SK-N-SH (cell line): ENCODE measurements at regions not wholly inside any gene's neighbourhood (a gene's known extent, or its start where the extent isn't known, plus 50 kb on each side); places are given as distances from the start of the nearest gene placed in this dataset.

Experiments
- CTCF ChIA-PET: fragments of 300-600, 350-600 bp; formaldehyde crosslinking; extraction: SDS; loops from one replicate; lab custom pipeline; 2021; lab: Yijun Ruan, JAX
- POLR2A ChIA-PET: fragments of 350-600 bp; sonication (Branson Sonifier 250); formaldehyde crosslinking; extraction: SDS; loops from one replicate; lab custom pipeline; 2020; ENCODE audit warnings: antibody characterized with exemption, inconsistent platforms; lab: Yijun Ruan, JAX
- DNase-seq: peaks from one replicate; pipeline ENCODE4 v3.0.0; 2012
- H2AFZ ChIP-seq: fragments of 200-600 bp; sonication (generic); 2 replicates; pipeline ENCODE4 v1.8.1; 2016; ENCODE audit warnings: antibody characterized with exemption, mild to moderate bottlenecking, low read depth
- H3F3A ChIP-seq: fragments of 200-600 bp; sonication (generic); replicated peaks from 2 replicates; pipeline ENCODE3; 2016; ENCODE audit warnings: antibody characterized with exemption, mild to moderate bottlenecking; ENCODE audit not compliant: insufficient read depth
- H3K27ac ChIP-seq, 2 experiments: fragments of 200-500 bp in 1 of 2; fragments of 200-600 bp in 1 of 2; sonication (Bioruptor generic) in 1 of 2; sonication (generic), shearing (Covaris generic) in 1 of 2; 2 replicates each; pipeline versions ENCODE4 v1.5.1 to v1.6.1; 2014 to 2016; ENCODE audit warnings: low read depth in 2 of 2, inconsistent platforms in 1 of 2, low read length in 1 of 2, mild to moderate bottlenecking in 1 of 2, mixed read lengths in 1 of 2
- H3K27me3 ChIP-seq: fragments of 200-600 bp; sonication (generic), shearing (Covaris generic); 2 replicates; pipeline ENCODE4 v1.6.1; 2016; ENCODE audit warnings: mixed run types; ENCODE audit not compliant: insufficient read depth
- H3K36me3 ChIP-seq, 2 experiments: fragments of 200-500 bp in 1 of 2; fragments of 200-600 bp in 1 of 2; sonication (Bioruptor generic) in 1 of 2; sonication (generic) in 1 of 2; replicated peaks in 1 of 2; 2 replicates each; pipeline versions ENCODE3 to v1.5.1; 2014 to 2016; ENCODE audit warnings: low read length in 1 of 2, mild to moderate bottlenecking in 1 of 2; ENCODE audit not compliant: insufficient read depth in 2 of 2, control insufficient read depth in 1 of 2
- H3K4me1 ChIP-seq, 2 experiments: fragments of 200-500 bp in 1 of 2; fragments of 200-600 bp in 1 of 2; sonication (Bioruptor generic) in 1 of 2; sonication (generic), shearing (Covaris generic) in 1 of 2; 2 replicates each; pipeline versions ENCODE4 v1.5.1 to v1.6.1; 2014 to 2016; ENCODE audit warnings: low read depth in 1 of 2, low read length in 1 of 2, mixed run types in 1 of 2; ENCODE audit not compliant: insufficient read depth in 2 of 2, control insufficient read depth in 1 of 2
- H3K4me2 ChIP-seq: fragments of 200-600 bp; sonication (generic), shearing (Covaris generic); 2 replicates; pipeline ENCODE4 v1.6.1; 2017; ENCODE audit warnings: mixed run types
- H3K4me3 ChIP-seq, 2 experiments: fragments of 200-500 bp in 1 of 2; fragments of 200-600 bp in 1 of 2; sonication (Bioruptor generic) in 1 of 2; sonication (generic), shearing (Covaris generic) in 1 of 2; 2 replicates each; pipeline versions ENCODE4 v1.5.1 to v1.8.1; 2014 to 2016; ENCODE audit warnings: low read depth in 2 of 2, inconsistent platforms in 1 of 2, low read length in 1 of 2, mild to moderate bottlenecking in 1 of 2, mixed read lengths in 1 of 2, moderate library complexity in 1 of 2
- H3K79me2 ChIP-seq: fragments of 200-600 bp; sonication (generic); 2 replicates; pipeline ENCODE4 v1.8.1; 2017; ENCODE audit warnings: mild to moderate bottlenecking; ENCODE audit not compliant: insufficient read depth
- H3K9ac ChIP-seq: fragments of 200-600 bp; sonication (generic); 2 replicates; pipeline ENCODE4 v1.6.1; 2017; ENCODE audit warnings: mixed run types
- H3K9me2 ChIP-seq: fragments of 200-600 bp; sonication (generic); 2 replicates; pipeline ENCODE4 v1.6.1; 2017; ENCODE audit warnings: mixed run types
- H3K9me3 ChIP-seq: fragments of 200-600 bp; sonication (generic); 2 replicates; pipeline ENCODE4 v1.6.1; 2017; ENCODE audit warnings: mixed run types, mild to moderate bottlenecking, moderate library complexity
- H4K20me1 ChIP-seq: fragments of 200-600 bp; sonication (generic); 2 replicates; pipeline ENCODE4 v1.6.1; 2017; ENCODE audit warnings: mild to moderate bottlenecking, mixed run types; ENCODE audit not compliant: insufficient read depth
- CHD2 ChIP-seq: fragments of 150-350 bp; IDR thresholded peaks from 2 replicates; pipeline ENCODE4 v1.6.1; 2018; ENCODE audit warnings: low read length; ENCODE audit not compliant: partially characterized antibody
- CTCF ChIP-seq: fragments of 200-600 bp; sonication (generic); IDR thresholded peaks from 2 replicates; pipeline ENCODE4 v1.6.1; 2017; ENCODE audit warnings: antibody characterized with exemption, mild to moderate bottlenecking, moderate library complexity
- MXI1 ChIP-seq: IDR thresholded peaks from 2 replicates; pipeline ENCODE4 v1.6.1; 2012; ENCODE audit warnings: mild to moderate bottlenecking, low read depth, low read length, improper control_type of control experiment
- RAD21 ChIP-seq: IDR thresholded peaks from 2 replicates; pipeline ENCODE4 v1.6.1; 2012; ENCODE audit warnings: mild to moderate bottlenecking, low read length
- SMC3 ChIP-seq: IDR thresholded peaks from 2 replicates; pipeline ENCODE4 v1.6.1; 2012; ENCODE audit warnings: low read depth, low read length, improper control_type of control experiment
- TCF12 ChIP-seq: IDR thresholded peaks from 2 replicates; pipeline ENCODE4 v1.4.0; 2012
- YY1 ChIP-seq: IDR thresholded peaks from 2 replicates; pipeline ENCODE4 v1.4.0; 2012; ENCODE audit warnings: low read depth, mild to moderate bottlenecking
- WGBS: methylation state at CpG from one replicate; pipeline ENCODE4 v1.1.6; 2017; ENCODE audit warnings: low lambda C conversion rate; 5-methylcytosine and 5-hydroxymethylcytosine counted together

DNA sequence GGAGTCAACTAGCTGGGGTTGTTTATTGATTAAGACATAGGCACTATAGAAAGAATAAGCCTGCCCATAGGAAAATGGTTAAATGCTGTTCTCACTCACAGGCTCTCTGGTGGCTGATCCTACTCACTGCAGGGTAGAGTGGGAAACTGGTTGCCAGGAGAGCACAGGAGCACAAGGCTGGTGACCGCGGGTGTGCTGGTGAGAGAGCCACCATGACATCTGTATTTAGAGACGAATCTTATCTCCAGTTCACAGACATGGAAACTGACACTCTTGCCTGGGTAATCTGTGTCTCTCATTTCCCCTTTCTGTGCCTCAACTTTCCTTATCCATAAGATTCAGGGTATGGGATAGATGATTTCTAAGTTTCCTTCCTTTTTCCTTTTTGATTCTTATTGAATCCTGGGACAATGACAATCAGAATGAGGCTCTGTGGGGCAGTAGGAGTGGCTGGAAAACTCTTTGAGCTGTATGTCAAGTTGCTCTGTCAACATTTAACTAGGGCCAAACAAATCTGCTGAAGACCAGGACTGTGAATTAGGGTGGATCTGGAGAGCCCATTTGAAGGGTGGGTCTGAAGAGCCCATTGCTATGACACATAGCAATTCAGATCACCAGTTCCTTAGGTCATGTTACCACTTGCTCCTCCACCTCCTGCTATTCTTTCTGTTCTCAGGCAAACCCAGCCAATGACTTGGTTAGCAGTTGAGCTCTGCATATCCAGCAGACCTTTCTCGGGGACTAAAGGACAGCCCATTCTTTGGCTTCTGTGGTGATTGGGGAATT is 286.1 kb upstream of the TBL1XR1 start:
- H3K36me3 ChIP-seq, result no peaks in the 10 kb centered on the region

DNA sequence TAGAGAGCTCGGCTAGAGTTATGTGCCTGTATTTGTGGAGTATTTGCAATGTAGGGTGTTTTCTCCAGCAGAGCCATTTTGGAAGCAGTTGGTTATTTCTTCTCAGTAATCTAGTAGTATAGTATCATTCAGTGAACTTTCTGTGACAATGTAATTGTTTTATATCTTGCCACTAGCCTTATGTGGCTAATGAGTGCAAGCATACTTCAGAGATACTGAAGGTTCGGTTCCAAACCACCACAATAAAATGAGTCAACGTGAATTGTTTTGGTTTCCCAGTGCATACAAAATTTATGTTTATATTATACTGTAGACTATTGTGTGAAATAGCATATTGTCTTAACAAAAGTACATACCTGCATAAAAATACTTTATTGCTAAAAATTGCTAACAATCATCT is 286.9 kb upstream of the TBL1XR1 start:
- Histone ChIP-seq H3K4me2 (no peak overlapping the region), H3K4me1 (peaks cover under 1 to 2% of the 10 kb centered on the region in 2 experiments; a peak in 3 of 4 replicates), H2AFZ (no peak overlapping the region), H3K4me3 (no peak overlapping the region), H3K9me2 (no peaks in the 10 kb centered on the region), H3K27ac (no peak overlapping the region), H4K20me1 (no peaks in the 10 kb centered on the region), H3K9me3 (peaks cover 3% of the 10 kb centered on the region; the same call in 1 of the 2 replicates), H3K36me3 (no peaks in the 10 kb centered on the region), H3K79me2 (no peaks in the 10 kb centered on the region), H3K27me3 (no peaks in the 10 kb centered on the region), H3K9ac (no peak overlapping the region), H3F3A (peaks cover 2% of the 10 kb centered on the region)
- TF ChIP-seq YY1 (no peak), TCF12 (no peak), RAD21 (no peak), CTCF (no peak)
- WGBS, result 91% methylated on average over 3 of the region's 3 CpGs
- POLR2A ChIA-PET, result no interaction called here
- no peak for DNase-seq
- CTCF ChIA-PET, result no interaction called here

More for the DNA sequence above, 286.1 kb upstream of the TBL1XR1 start:
- Histone ChIP-seq H3F3A (peaks cover 10% of the 10 kb centered on the region), H3K9me2 (no peaks in the 10 kb centered on the region), H3K4me3 (no peak overlapping the region), H3K9me3 (peaks cover 3% of the 10 kb centered on the region; the same call in 1 of the 2 replicates), H3K4me1 (peaks cover 2 to 5% of the 10 kb centered on the region in 2 experiments; a peak in 3 of 4 replicates), H3K27me3 (no peaks in the 10 kb centered on the region), H4K20me1 (no peaks in the 10 kb centered on the region), H3K9ac (no peak overlapping the region), H3K27ac (no peak overlapping the region), H3K4me2 (no peak overlapping the region), H2AFZ (no peak overlapping the region), H3K79me2 (no peaks in the 10 kb centered on the region)
- ChIA-PET POLR2A (no interaction called here), CTCF (interaction anchor here (1.0 kb wide), 2 partner anchors 16 to 33 kb away, joined by 3 read pairs; no protein-coding TSS in a partner anchor)
- WGBS, result 89% methylated on average over 4 of the region's 4 CpGs
- DNase-seq, result no peak
- TF ChIP-seq CTCF (peak; percentile 29; the same call in 1 of the 2 replicates), MXI1 (no peak), SMC3 (0 out of 2 replicates have a peak, but pooled peaks have one; percentile 21), CHD2 (no peak)
